Left lung (tissue), 4 donors: ENCODE measurements at regions not wholly inside any gene's neighbourhood (a gene's known extent, or its start where the extent isn't known, plus 50 kb on each side); places are given as distances from the start of the nearest gene placed in this dataset.

Experiments used
- ATAC-seq: fragments of 200-7000 bp; cut with Tn5 transposase; one replicate; pipeline ENCODE4 v1.9.1; 2020; ENCODE audit warnings: moderate library complexity
- DNase-seq, 4 donors: peaks; one replicate each; pipeline ENCODE4 v3.0.0-alpha.2; 2013 to 2020
- H3K27ac ChIP-seq, 2 donors: fragments of 200-600 bp; sonication (generic) in 1 of 2; one replicate each; pipeline versions ENCODE4 v1.5.0 to v1.8.0; 2020 to 2021
- H3K27me3 ChIP-seq, 2 donors: fragments of 200-600 bp; sonication (generic) in 1 of 2; one replicate each; pipeline versions ENCODE4 v1.5.0 to v1.8.0; 2020 to 2021
- H3K36me3 ChIP-seq, 2 donors: fragments of 200-600 bp; sonication (generic) in 1 of 2; one replicate each; pipeline versions ENCODE4 v1.5.0 to v1.8.0; 2020 to 2021
- H3K4me1 ChIP-seq, 2 donors: fragments of 200-600 bp; one replicate each; pipeline ENCODE4 v1.8.0; 2021
- H3K4me3 ChIP-seq, 2 donors: fragments of 200-600 bp; sonication (generic) in 1 of 2; one replicate each; pipeline versions ENCODE4 v1.5.0 to v1.8.0; 2020 to 2021; ENCODE audit warnings: mild to moderate bottlenecking in 1 of 2
- H3K9me3 ChIP-seq, 2 donors: fragments of 200-600 bp; sonication (generic) in 1 of 2; one replicate each; pipeline versions ENCODE4 v1.5.0 to v1.8.0; 2020 to 2021
- intact Hi-C, 2 donors: fragments of 100-400 bp; cut with DNase I; formaldehyde crosslinking; loops; one replicate each; pipeline versions ENCODE4 v1.11.2 to v1.14.2; 2022
- TF ChIP-seq, protein P1 (sequence below), 2 donors: fragments of 200-600 bp; sonication (generic) in 1 of 2; IDR thresholded peaks; one replicate each; pipeline versions ENCODE4 v1.5.0 to v1.8.0; 2021; ENCODE audit warnings: antibody characterized with exemption in 2 of 2
- donor health status: DM: no; HTN: yes; CAD: no.
- donor health status: DM: no; HTN: no; CAD: no.

GRCh38 chr12:65592416-65592815 is 231.9 kb upstream of the HMGA2 start:
- Histone ChIP-seq H3K27me3 (peaks cover 0 to under 1% of the 10 kb centered on the region in 2 donors), H3K36me3 (no peaks in the 10 kb centered on the region), H3K4me3 (no peak overlapping the region), H3K4me1 (no peaks in the 10 kb centered on the region), H3K9me3 (no peaks in the 10 kb centered on the region), H3K27ac (no peak overlapping the region)
- ATAC-seq = no peak
- TF ChIP-seq, protein P1, sequence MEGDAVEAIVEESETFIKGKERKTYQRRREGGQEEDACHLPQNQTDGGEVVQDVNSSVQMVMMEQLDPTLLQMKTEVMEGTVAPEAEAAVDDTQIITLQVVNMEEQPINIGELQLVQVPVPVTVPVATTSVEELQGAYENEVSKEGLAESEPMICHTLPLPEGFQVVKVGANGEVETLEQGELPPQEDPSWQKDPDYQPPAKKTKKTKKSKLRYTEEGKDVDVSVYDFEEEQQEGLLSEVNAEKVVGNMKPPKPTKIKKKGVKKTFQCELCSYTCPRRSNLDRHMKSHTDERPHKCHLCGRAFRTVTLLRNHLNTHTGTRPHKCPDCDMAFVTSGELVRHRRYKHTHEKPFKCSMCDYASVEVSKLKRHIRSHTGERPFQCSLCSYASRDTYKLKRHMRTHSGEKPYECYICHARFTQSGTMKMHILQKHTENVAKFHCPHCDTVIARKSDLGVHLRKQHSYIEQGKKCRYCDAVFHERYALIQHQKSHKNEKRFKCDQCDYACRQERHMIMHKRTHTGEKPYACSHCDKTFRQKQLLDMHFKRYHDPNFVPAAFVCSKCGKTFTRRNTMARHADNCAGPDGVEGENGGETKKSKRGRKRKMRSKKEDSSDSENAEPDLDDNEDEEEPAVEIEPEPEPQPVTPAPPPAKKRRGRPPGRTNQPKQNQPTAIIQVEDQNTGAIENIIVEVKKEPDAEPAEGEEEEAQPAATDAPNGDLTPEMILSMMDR (IDR thresholded peaks at IDR 0.05) = no peak
- intact Hi-C loops = no loop called here
- DNase-seq = no peak

DNA sequence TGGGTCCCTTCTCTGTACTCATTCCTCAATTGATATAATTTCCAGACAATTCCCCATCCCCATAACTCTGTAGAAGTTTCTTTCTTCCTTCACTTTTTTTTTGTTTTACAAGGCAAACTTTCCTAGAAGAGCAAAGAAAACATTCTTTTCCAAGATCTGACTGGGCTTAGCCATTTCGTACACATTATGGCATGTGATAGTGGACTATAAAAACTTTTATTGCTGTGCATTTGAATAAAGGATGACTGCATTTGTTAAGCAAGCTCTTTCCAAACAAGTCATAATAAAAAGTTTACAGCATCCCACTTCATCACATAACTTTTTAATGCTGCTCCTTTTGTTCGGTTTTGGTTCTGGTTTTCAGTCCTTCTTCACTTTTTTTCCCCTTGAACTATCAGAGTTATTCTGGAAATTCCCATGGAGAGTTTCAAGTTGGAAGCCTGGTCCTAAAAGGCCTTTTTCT is 231.0 kb upstream of the HMGA2 start:
- Histone ChIP-seq H3K4me3 (no peak overlapping the region), H3K36me3 (no peaks in the 10 kb centered on the region), H3K4me1 (no peaks in the 10 kb centered on the region), H3K27ac (no peak overlapping the region), H3K27me3 (peaks cover 0 to 5% of the 10 kb centered on the region in 2 donors), H3K9me3 (no peaks in the 10 kb centered on the region)
- ATAC-seq = no peak
- DNase-seq = no peak
- intact Hi-C loops = no loop called here
- TF ChIP-seq, protein P1 (IDR thresholded peaks at IDR 0.05) = no peak

DNA sequence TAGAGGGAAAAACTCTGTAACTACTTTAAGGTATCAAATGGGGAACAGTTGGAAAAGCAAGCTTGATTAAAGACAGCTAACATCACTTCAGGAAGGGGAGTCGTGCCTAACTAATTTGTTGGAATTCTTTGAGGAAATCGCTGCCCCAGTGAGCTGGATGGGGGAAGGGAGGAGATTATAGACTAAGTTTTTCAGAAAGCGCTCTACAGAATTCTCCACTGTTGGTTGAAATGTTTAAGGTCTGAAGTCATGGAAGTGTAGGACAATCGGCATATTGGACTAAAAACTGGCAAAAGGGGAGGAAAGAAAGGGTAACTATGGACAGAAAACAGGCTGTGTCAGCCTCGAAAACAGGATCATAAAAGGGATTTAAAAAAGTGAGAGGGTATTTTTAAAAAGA is 229.9 kb upstream of the HMGA2 start:
- Histone ChIP-seq H3K9me3 (no peaks in the 10 kb centered on the region), H3K4me3 (no peak overlapping the region), H3K27me3 (peaks cover 9 to 15% of the 10 kb centered on the region in 2 donors), H3K36me3 (no peaks in the 10 kb centered on the region), H3K27ac (no peak overlapping the region), H3K4me1 (no peaks in the 10 kb centered on the region)
- TF ChIP-seq, protein P1 (IDR thresholded peaks at IDR 0.05) = no peak
- DNase-seq = no peak
- intact Hi-C loops = no loop called here
- no peak for ATAC-seq

- Histone ChIP-seq H3K4me1 (no peaks in the 10 kb centered on the region), H3K36me3 (no peaks in the 10 kb centered on the region), H3K4me3 (no peak overlapping the region), H3K27ac (no peak overlapping the region), H3K27me3 (peaks cover 16 to 22% of the 10 kb centered on the region in 2 donors), H3K9me3 (no peaks in the 10 kb centered on the region)
- DNase-seq (no peak), ATAC-seq (no peak)
- intact Hi-C loops = no loop called here
- TF ChIP-seq, protein P1 (IDR thresholded peaks at IDR 0.05) = no peak
These were observed 229.2 kb upstream of the HMGA2 start for GRCh38 chr12:65595016-65595560.

DNA sequence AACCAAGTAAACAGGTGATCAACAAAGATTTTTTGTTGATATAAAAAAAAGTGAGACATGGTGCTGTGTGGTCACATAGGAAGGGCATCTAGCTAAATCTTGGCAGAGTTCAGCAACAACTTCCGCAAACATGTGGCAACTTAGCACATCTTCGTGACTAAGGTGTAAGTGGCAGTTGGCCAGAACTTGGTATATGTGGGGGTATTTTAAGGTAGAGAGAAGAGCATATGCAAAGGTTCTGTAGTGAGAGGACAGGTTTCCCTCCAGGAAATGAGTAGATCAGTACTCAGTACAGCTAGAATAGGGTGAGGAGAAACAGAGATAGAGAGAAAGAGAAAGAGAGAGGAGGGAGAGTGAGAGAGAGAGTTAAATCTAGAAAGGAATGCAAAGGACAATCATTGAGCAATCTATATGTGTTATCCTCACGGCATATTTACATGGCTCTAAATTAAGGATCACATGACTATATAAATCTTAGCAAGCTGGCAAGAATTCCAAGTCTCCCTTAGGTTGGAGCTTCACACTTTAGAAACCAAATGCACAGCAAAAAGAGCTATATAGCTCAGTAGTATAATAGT is 227.7 kb upstream of the HMGA2 start:
- no peak for DNase-seq
- TF ChIP-seq, protein P1 (IDR thresholded peaks at IDR 0.05) = no peak
- Histone ChIP-seq H3K4me1 (no peaks in the 10 kb centered on the region), H3K27me3 (peaks cover 20 to 37% of the 10 kb centered on the region in 2 donors), H3K9me3 (no peaks in the 10 kb centered on the region), H3K36me3 (no peaks in the 10 kb centered on the region), H3K27ac (no peak overlapping the region), H3K4me3 (no peak overlapping the region)
- ATAC-seq = no peak
- intact Hi-C loops = no loop called here
